Astrocyte (in vitro differentiated cells and primary cell): ENCODE measurements at regions not wholly inside any gene's neighbourhood (a gene's known extent, or its start where the extent isn't known, plus 50 kb on each side); places are given as distances from the start of the nearest gene placed in this dataset.

Source experiments
- EZH2 ChIP-seq: IDR thresholded peaks from 2 replicates; pipeline ENCODE4 v1.6.1; 2012; ENCODE audit warnings: mild to moderate bottlenecking, low read length, inconsistent platforms; ENCODE audit not compliant: insufficient read depth
- TF ChIP-seq, protein P1 (sequence below): IDR thresholded peaks from 2 replicates; pipeline ENCODE4 v1.5.1; 2011; ENCODE audit warnings: low read depth, mild to moderate bottlenecking, inconsistent platforms, low read length, moderate library complexity; ENCODE audit not compliant: insufficient read depth

DNA sequence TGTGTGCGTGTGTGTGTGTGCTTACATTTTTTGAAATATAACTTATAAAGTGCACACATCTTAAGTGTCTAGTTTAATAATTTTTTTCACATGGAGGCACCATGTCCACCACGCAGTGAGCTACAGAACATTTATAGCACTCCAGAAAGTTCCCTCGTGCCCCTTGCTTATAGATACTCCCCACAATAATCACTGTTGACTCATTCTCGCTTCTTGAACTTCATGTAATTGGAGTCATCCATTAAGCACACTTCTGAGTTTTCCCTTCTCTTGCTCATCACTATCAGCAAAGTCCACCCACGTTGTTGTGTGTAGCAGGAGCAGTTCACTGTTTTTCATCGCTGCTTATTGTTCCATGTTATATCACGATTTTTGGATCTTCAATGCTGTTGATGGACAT is 78.4 kb upstream of the DISP3 start:
- TF ChIP-seq, protein P1, sequence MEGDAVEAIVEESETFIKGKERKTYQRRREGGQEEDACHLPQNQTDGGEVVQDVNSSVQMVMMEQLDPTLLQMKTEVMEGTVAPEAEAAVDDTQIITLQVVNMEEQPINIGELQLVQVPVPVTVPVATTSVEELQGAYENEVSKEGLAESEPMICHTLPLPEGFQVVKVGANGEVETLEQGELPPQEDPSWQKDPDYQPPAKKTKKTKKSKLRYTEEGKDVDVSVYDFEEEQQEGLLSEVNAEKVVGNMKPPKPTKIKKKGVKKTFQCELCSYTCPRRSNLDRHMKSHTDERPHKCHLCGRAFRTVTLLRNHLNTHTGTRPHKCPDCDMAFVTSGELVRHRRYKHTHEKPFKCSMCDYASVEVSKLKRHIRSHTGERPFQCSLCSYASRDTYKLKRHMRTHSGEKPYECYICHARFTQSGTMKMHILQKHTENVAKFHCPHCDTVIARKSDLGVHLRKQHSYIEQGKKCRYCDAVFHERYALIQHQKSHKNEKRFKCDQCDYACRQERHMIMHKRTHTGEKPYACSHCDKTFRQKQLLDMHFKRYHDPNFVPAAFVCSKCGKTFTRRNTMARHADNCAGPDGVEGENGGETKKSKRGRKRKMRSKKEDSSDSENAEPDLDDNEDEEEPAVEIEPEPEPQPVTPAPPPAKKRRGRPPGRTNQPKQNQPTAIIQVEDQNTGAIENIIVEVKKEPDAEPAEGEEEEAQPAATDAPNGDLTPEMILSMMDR, result no peak
- TF ChIP-seq EZH2, result no peak
